ENCODE measurements at regions not wholly inside any gene's neighbourhood (a gene's known extent, or its start where the extent isn't known, plus 50 kb on each side); places are given as distances from the start of the nearest gene placed in this dataset.

DNA sequence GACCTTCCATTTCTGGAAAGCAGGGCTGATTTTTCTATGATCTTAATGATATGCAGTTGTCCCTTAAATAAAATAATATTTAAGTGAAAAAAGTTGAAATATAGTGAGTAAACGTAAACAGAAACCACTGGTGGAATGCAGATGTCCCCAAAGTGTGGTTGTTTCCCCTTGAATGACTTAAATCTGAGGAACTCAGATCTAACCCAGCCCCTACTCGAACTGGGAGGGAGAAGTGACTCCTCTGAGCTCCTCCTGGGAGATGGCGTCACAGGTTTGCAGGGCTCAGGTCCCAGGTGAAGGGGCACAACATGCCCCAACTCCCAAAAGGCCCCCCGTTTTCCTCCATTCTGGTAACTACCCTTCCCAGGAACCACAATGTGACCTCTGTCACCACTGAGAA lies 142.8 kb downstream of the IRF8 start:
- TF ChIP-seq, protein P1, sequence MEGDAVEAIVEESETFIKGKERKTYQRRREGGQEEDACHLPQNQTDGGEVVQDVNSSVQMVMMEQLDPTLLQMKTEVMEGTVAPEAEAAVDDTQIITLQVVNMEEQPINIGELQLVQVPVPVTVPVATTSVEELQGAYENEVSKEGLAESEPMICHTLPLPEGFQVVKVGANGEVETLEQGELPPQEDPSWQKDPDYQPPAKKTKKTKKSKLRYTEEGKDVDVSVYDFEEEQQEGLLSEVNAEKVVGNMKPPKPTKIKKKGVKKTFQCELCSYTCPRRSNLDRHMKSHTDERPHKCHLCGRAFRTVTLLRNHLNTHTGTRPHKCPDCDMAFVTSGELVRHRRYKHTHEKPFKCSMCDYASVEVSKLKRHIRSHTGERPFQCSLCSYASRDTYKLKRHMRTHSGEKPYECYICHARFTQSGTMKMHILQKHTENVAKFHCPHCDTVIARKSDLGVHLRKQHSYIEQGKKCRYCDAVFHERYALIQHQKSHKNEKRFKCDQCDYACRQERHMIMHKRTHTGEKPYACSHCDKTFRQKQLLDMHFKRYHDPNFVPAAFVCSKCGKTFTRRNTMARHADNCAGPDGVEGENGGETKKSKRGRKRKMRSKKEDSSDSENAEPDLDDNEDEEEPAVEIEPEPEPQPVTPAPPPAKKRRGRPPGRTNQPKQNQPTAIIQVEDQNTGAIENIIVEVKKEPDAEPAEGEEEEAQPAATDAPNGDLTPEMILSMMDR (IDR thresholded peaks at IDR 0.05; ENCODE audit: extremely low read depth, missing control alignments): no peak
- no peak for DNase-seq (ENCODE audit: low spot score)

DNA sequence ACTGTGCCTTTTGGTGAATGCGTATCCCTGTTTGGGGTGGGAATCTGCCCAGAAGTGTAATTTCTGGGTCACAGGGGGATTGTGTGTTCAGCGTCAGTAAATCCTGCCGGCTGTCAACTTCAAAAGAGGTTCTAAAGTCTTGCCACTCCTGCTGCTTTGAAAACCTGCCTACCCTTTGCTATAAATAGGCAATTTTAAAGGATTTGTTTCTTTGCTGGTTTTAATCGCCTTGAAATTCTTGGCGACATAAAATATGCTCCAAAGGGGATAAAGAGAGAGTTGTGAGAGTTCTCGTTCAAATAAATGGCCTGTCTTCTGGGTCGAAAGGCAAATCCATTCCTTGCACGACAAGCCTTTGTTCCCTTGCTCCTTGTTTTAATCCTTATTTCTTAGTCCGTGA lies 143.4 kb downstream of the IRF8 start:
- TF ChIP-seq, protein P1 (IDR thresholded peaks at IDR 0.05; ENCODE audit: extremely low read depth, missing control alignments): no peak
- DNase-seq (ENCODE audit: low spot score): no peak

DNA sequence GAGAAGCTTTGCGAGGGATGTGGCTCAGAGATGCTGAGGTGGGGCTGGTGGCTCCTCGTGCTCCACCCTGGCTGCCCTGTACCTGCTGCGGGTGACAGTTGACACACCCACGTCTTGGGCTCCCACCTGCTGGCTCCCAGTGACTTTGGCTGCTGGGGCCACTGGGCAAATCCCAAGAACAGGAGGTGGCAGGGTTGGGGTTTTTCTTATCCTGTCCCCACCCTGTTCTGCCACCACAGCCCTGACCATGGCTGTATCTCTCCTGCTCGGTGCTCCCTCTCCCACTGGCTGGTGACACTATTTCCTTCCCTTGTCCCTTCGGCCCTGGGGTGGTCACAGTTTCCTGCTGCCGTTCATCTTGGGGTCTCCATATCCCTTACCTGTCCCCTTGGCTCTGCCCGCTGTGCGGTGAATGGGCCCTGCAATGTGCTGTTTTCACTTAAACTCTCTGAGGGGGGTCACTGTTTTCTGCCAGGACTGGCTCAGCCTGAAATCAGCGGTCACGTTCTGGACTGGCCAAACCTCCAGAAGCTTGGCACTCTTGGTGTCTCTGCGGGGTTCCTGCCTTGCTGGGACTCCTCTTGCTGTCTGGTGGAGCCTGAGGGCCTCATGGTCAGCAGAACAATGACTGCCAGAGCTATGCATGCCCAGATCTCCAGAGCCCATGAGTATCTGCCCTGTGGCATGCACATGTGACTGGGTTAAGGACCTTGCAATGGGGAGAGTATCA lies 144.2 kb downstream of the IRF8 start:
- TF ChIP-seq, protein P1 (IDR thresholded peaks at IDR 0.05; ENCODE audit: extremely low read depth, missing control alignments): no peak
- DNase-seq (ENCODE audit: low spot score): no peak

DNA sequence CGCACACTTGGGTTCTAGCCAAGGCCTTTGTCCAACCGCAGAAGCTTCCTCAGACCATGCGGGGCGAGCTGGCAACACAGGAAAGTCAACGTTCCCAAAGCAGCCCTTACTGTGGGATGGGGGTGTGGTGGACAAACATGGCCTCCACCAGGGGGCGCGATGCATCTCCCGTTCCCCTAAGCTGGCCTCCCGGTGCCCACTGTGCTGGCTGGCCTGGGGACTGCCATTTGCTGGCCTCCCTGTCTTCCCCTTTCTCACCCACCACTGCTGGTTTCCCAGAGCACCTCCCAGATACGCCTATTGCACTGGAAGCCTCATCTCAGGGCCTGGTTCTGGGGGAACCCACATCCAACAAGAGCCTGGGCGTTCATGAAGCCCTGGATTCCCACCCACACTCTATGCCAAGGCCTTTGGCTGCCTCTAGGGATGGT lies 145.3 kb downstream of the IRF8 start:
- DNase-seq (ENCODE audit: low spot score): peak; percentile 65
- TF ChIP-seq, protein P1 (IDR thresholded peaks at IDR 0.05; ENCODE audit: extremely low read depth, missing control alignments): peak; percentile 49

DNA sequence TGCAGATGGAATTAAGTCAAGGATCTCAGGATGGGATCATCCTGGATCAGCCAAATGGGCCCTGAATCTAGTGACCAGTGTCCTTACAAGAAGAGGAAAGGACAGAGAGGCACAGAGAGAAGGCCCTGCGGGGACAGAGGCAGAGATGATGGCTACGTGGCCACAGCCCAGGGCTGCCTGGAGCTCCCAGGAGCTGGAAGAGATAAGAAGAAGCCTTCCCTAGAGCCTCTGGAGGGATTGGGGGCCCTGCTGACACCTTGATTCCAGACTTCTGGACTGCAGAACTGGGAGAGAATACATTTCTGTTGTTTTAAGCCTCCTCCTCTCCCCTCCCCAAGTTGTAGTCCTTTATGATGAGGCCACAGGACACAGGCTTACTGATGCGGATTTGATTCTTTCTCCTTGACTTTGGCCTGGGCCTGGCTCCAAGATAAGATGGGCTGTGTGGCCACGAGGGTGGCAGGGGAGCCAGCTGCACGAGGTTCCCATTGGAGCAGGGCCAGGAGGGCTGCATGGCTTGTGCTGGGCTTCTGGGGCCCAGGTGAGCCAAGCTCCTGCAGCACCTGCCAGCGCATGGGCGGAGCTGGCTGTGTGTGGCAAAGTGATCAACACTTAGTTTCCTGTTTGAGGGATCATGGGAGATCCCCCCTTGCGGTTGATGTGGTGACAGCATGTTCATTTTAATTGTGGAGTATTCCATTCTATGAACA lies 146.1 kb downstream of the IRF8 start:
- DNase-seq (ENCODE audit: low spot score): no peak
- TF ChIP-seq, protein P1 (IDR thresholded peaks at IDR 0.05; ENCODE audit: extremely low read depth, missing control alignments): no peak

DNA sequence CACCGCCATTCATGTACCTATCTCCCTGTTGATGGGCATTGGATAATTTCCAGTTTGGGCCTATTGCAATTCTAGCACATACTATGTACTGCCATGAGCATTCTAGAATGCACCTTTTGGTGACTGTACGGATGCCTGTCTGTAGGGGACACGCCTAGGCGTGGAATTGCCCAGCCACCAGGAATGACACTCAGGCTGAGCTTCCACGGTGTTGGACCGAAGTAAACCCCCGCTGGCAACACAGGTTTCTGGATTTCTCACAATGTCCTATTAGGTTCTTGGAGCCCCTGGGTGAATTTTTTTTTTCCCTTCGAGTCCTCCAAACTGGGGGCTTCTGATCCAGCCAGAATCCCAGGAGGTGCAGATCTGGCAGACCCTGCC lies 146.6 kb downstream of the IRF8 start:
- no peak for DNase-seq (ENCODE audit: low spot score)
- TF ChIP-seq, protein P1 (IDR thresholded peaks at IDR 0.05; ENCODE audit: extremely low read depth, missing control alignments): no peak

DNA sequence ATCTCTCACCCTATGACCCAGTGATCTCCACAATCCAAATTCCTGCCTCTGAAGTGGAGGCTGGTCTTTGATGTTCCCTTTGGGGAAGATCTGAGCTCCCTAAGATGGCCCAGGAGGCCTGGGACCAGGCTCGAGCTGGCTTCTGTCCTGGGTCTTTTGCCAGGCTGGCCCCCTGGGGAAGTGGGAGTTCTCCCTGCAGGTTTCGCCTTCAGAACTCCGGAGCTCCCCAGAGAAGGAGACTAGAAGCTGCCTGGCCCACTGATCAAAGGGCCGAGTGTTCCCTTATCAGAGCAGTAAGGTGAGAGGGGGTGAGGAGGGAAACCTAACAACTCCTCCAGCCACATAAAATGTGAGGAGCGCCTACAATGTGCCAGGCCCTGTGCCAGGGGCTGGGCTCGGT lies 147.1 kb downstream of the IRF8 start:
- TF ChIP-seq, protein P1 (IDR thresholded peaks at IDR 0.05; ENCODE audit: extremely low read depth, missing control alignments): no peak
- DNase-seq (ENCODE audit: low spot score): no peak
